ENCODE measurements at regions not wholly inside any gene's neighbourhood (a gene's known extent, or its start where the extent isn't known, plus 50 kb on each side); places are given as distances from the start of the nearest gene placed in this dataset.
"Not testable (repeated sequence)": the region's sequence is repeated elsewhere in the genome, so short reads cannot be mapped to it uniquely, and the experiment has no call there.

DNA sequence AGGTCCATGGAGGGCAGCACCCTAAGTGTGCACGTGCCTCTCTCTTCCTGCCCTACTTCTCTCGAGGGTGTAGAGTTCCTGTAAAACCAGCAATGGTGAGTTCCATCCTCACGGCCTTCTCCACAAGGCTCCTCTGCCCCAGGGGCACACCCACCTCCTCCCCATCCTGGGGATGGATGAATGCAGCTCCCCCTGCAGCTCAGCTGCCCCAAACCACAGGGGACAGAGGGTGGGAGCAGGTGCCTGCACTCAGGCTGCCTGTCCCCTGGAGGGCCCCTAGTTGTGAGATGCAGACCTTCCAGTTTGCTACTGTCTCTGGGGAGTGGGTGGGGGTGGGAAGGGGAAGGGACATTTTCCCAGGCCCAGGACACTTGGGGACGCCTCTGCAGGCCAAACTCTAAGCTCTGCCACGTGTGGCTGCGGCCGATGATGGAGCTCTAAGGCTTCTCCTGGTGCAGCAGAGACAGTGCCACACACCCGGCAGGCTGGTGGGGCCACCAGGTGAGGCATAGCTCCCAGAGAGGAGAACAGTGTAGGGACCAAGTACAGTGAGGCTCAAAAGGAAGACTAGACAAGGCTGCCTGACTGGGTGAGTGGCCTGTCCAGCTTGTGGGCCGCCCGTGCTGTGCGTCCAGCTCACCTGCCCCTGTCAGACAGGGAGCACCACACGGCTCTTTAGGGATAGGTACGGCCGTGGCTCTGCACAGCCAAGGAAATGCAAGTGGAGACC lies 540.9 kb downstream of the TBC1D22A start:
- H3K27ac ChIP-seq (ENCODE audit: low read depth) = no peak overlapping the region
- TF ChIP-seq, protein P1, sequence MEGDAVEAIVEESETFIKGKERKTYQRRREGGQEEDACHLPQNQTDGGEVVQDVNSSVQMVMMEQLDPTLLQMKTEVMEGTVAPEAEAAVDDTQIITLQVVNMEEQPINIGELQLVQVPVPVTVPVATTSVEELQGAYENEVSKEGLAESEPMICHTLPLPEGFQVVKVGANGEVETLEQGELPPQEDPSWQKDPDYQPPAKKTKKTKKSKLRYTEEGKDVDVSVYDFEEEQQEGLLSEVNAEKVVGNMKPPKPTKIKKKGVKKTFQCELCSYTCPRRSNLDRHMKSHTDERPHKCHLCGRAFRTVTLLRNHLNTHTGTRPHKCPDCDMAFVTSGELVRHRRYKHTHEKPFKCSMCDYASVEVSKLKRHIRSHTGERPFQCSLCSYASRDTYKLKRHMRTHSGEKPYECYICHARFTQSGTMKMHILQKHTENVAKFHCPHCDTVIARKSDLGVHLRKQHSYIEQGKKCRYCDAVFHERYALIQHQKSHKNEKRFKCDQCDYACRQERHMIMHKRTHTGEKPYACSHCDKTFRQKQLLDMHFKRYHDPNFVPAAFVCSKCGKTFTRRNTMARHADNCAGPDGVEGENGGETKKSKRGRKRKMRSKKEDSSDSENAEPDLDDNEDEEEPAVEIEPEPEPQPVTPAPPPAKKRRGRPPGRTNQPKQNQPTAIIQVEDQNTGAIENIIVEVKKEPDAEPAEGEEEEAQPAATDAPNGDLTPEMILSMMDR (conservative IDR thresholded peaks at IDR 0.05; ENCODE audit: low read depth in 2 of 2) = no peak
- TF ChIP-seq, protein P2, sequence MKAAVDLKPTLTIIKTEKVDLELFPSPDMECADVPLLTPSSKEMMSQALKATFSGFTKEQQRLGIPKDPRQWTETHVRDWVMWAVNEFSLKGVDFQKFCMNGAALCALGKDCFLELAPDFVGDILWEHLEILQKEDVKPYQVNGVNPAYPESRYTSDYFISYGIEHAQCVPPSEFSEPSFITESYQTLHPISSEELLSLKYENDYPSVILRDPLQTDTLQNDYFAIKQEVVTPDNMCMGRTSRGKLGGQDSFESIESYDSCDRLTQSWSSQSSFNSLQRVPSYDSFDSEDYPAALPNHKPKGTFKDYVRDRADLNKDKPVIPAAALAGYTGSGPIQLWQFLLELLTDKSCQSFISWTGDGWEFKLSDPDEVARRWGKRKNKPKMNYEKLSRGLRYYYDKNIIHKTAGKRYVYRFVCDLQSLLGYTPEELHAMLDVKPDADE (IDR thresholded peaks at IDR 0.05) = no peak
- no peak for TF ChIP-seq STAT1 (IDR thresholded peaks at IDR 0.05; ENCODE audit: unreplicated experiment)
- ATAC-seq (no peak), DNase-seq (ENCODE audit: low spot score) (no peak)
- H3K27me3 Mint-ChIP-seq (ENCODE audit: insufficient read depth, low read depth, poor library complexity) = peaks cover 6% of the 10 kb centered on the region
- H3K27ac Mint-ChIP-seq = no peak overlapping the region
- no peaks in the 10 kb centered on the region for H3K4me1 Mint-ChIP-seq
- no peaks in the 10 kb centered on the region for H4K20me1 ChIP-seq (replicated peaks; ENCODE audit: insufficient read depth)
- H3K4me2 ChIP-seq = no peak overlapping the region
- H3K36me3 Mint-ChIP-seq (ENCODE audit: low read depth) = peaks cover 41% of the 10 kb centered on the region
- H3K4me3 ChIP-seq = no peak overlapping the region
- H3K9me2 ChIP-seq (ENCODE audit: insufficient read depth) = no peaks in the 10 kb centered on the region
- H3K9me3 Mint-ChIP-seq = peaks cover 58% of the 10 kb centered on the region
- H3F3A ChIP-seq (replicated peaks; ENCODE audit: low read depth) = no peaks in the 10 kb centered on the region
- H3K27me3 ChIP-seq (ENCODE audit: insufficient read depth) = no peaks in the 10 kb centered on the region
- no peaks in the 10 kb centered on the region for H3K79me2 ChIP-seq (replicated peaks; ENCODE audit: insufficient read depth)
- no peak overlapping the region for H3K4me3 Mint-ChIP-seq
- H3K4me1 ChIP-seq (ENCODE audit: insufficient read depth) = no peaks in the 10 kb centered on the region
- no peaks in the 10 kb centered on the region for H3K36me3 ChIP-seq (ENCODE audit: insufficient read depth)
- no peak overlapping the region for H2AFZ ChIP-seq

DNA sequence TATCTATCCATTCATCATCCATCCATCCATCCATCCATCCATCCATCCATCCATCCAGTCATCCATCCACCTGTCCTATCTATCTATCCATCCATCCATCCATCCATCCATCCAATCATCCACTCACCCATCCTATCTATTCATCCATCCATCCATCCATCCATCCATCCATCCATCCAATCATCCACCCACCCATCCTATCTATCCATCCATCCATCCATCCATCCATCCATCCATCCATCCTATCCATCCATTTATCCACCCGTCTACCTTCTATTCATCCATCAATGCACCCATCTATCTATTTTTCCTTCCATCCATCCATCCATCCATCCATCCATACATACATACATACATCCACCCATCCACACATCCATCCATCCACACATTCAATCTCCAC lies 540.1 kb downstream of the TBC1D22A start:
- H3K9me3 Mint-ChIP-seq = peaks cover 58% of the 10 kb centered on the region
- H3F3A ChIP-seq (replicated peaks; ENCODE audit: low read depth); DNase-seq (ENCODE audit: low spot score); H3K36me3 ChIP-seq (ENCODE audit: insufficient read depth); H3K27me3 ChIP-seq (ENCODE audit: insufficient read depth); H2AFZ ChIP-seq; H3K4me3 Mint-ChIP-seq; H3K27ac Mint-ChIP-seq; H3K9me2 ChIP-seq (ENCODE audit: insufficient read depth); ATAC-seq; H3K27me3 Mint-ChIP-seq (ENCODE audit: insufficient read depth, low read depth, poor library complexity); H4K20me1 ChIP-seq (replicated peaks; ENCODE audit: insufficient read depth); H3K4me1 ChIP-seq (ENCODE audit: insufficient read depth); H3K4me1 Mint-ChIP-seq; H3K27ac ChIP-seq (ENCODE audit: low read depth); H3K4me3 ChIP-seq; H3K79me2 ChIP-seq (replicated peaks; ENCODE audit: insufficient read depth); H3K4me2 ChIP-seq: not testable (repeated sequence)
- H3K36me3 Mint-ChIP-seq (ENCODE audit: low read depth) = peaks cover 45% of the 10 kb centered on the region

DNA sequence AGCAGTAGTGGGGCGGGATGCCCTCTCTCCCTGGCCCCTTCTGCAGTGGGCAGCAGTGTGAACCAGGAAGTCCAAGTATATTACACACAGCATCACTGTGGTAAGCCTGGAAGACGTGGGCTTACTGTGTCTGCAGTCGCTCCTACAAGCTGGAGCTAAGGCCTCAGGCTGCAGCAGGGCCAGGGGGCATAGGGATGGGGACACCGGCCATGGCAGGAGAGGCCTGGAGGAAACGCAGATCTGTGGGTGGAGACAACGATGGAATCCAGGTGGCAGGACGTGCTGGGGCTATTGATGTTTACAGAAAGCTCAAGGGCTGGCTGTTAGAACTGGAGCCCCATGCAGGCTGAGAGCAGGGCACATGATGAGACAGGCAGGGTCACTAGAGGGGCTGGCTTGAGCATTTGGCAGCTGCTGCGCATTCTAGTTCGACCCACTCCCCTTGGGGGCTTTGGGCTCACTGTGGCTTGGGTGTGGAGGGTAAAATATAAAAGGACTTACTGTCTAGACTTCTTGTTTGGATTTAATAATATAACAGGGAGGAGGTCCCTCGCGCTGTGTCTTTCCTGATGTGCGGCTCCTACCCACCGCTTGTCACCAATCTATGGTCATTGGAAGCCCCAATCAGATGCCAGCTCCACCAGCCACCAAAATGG lies 539.5 kb downstream of the TBC1D22A start:
- H3K4me1 Mint-ChIP-seq = no peaks in the 10 kb centered on the region
- no peaks in the 10 kb centered on the region for H3K4me1 ChIP-seq (ENCODE audit: insufficient read depth)
- peaks cover 43% of the 10 kb centered on the region for H3K36me3 Mint-ChIP-seq (ENCODE audit: low read depth)
- no peak overlapping the region for H3K4me3 ChIP-seq
- H3K9me3 Mint-ChIP-seq = peaks cover 58% of the 10 kb centered on the region
- no peaks in the 10 kb centered on the region for H3K27me3 ChIP-seq (ENCODE audit: insufficient read depth)
- H3K79me2 ChIP-seq (replicated peaks; ENCODE audit: insufficient read depth) = no peaks in the 10 kb centered on the region
- ATAC-seq (no peak), DNase-seq (ENCODE audit: low spot score) (no peak)
- no peak overlapping the region for H3K4me3 Mint-ChIP-seq
- H3K27me3 Mint-ChIP-seq (ENCODE audit: insufficient read depth, low read depth, poor library complexity) = peaks cover 5% of the 10 kb centered on the region
- H3K9me2 ChIP-seq (ENCODE audit: insufficient read depth) = no peaks in the 10 kb centered on the region
- no peak overlapping the region for H3K27ac Mint-ChIP-seq
- no peak overlapping the region for H2AFZ ChIP-seq
- H3K27ac ChIP-seq (ENCODE audit: low read depth) = no peak overlapping the region
- H3F3A ChIP-seq (replicated peaks; ENCODE audit: low read depth) = no peaks in the 10 kb centered on the region
- no peak overlapping the region for H3K4me2 ChIP-seq
- H3K36me3 ChIP-seq (ENCODE audit: insufficient read depth) = no peaks in the 10 kb centered on the region
- H4K20me1 ChIP-seq (replicated peaks; ENCODE audit: insufficient read depth) = no peaks in the 10 kb centered on the region
- TF ChIP-seq CREB1 (CRISPR knock-in tag; IDR thresholded peaks at IDR 0.05; ENCODE audit: low read depth) = no peak
- no peak for TF ChIP-seq ZNF462 (CRISPR knock-in tag; IDR thresholded peaks at IDR 0.05)
- TF ChIP-seq ZNF331 (CRISPR knock-in tag; IDR thresholded peaks at IDR 0.05; ENCODE audit: low read depth) = no peak
- no peak for TF ChIP-seq STAT1 (IDR thresholded peaks at IDR 0.05; ENCODE audit: unreplicated experiment)

Measured in GM23338 (cell line).